ENCODE measurements at regions not wholly inside any gene's neighbourhood (a gene's known extent, or its start where the extent isn't known, plus 50 kb on each side); places are given as distances from the start of the nearest gene placed in this dataset.
"Not testable (repeated sequence)": the region's sequence is repeated elsewhere in the genome, so short reads cannot be mapped to it uniquely, and the experiment has no call there.

- DNase-seq = no peak
These were observed 388.5 kb upstream of the UBE2E3 start for GRCh38 chr2:180591947-180592346.

DNA sequence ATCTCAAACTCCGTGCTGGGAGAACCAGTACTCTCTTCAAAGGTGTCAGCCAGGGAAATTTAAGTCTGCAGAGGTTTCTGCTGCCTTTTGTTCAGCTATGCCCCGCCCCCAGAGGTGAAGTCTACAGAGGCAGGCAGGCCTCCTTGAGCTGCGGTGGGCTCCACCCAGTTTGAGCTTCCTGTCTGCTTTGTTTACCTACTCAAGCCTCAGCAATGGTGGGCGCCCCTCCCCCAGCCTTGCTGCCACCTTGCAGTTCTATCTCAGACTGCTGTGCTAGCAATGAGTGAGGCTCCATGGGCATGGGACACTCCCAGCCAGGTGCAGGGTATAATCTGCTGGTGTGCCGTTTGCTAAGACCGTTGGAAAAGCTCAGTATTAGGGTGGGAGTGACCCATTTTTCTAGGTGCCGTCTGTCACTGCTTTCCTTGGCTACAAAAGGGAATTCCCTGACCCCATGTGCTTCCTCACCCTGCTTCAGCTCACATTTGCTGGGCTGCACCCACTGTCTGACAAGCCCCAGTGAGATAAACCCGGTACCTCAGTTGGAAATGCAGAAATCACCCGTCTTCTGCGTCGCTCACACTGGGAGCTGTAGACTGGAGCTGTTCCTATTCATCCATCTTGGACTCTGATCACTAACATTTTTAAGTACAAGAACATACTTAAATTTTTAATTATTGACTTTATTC is 389.2 kb upstream of the UBE2E3 start:
- DNase-seq = not testable (repeated sequence)

DNA sequence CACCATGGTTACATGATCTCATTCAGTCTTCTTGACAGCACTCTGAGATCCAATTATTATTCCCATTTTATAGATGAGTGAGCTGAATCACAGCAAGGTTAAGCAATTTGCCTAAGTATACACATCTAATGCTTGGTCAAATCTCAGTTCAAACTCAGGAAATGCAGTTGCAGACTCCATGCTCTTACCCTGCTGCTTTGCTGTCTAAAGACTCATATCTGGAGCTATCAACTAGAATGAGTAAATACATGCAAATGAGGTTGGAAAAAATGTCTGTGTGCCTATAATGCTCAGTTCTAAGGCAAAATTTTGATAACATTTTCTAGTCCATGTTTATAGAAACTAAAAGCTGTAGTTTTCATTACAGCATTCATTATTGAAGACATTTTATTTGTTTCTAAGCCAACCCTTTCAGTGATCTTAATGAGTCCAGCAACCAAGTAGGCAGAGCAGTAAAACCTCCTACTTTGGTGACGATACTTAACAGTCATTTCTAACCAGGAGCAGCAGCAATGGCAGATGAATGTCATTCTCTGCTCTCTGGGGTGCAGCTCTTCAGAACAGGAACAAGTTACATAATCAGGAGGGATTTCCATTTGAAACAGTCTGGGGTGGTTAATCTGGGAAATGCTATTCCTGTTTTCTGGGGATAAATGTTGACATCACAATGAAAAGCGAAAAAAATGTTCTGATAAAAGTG is 396.8 kb upstream of the UBE2E3 start:
- DNase-seq = no peak

DNA sequence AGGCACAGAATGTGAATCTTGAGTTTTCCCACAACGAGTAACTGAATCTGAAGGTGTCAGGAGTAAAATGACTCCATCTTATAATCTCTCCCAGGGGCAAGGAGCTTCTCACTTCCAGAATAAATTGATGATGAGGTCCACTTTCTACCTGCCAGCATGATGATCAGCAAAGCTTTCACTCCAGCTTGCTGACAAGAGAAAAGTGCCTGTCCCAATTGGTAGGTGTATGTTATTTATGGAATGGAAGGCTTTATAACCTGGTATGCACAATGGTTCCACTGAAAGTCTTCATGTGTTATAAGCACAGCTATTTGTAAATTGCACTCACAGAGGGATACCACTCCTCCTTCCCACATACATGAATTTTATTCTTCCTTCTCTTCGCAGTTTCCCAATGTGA is 401.0 kb upstream of the UBE2E3 start:
- DNase-seq = no peak

GRCh38 chr2:180578441-180578840 is 402.0 kb upstream of the UBE2E3 start:
- DNase-seq = no peak

- no peak for DNase-seq
These were observed 402.8 kb upstream of the UBE2E3 start for GRCh38 chr2:180577567-180577966.

GRCh38 chr2:180573951-180574350 is 406.5 kb upstream of the UBE2E3 start:
- no peak for DNase-seq

GRCh38 chr2:180572346-180572745 is 408.1 kb upstream of the UBE2E3 start:
- no peak for DNase-seq

- DNase-seq = no peak
These were observed 408.8 kb upstream of the UBE2E3 start for GRCh38 chr2:180571559-180571958.

DNA sequence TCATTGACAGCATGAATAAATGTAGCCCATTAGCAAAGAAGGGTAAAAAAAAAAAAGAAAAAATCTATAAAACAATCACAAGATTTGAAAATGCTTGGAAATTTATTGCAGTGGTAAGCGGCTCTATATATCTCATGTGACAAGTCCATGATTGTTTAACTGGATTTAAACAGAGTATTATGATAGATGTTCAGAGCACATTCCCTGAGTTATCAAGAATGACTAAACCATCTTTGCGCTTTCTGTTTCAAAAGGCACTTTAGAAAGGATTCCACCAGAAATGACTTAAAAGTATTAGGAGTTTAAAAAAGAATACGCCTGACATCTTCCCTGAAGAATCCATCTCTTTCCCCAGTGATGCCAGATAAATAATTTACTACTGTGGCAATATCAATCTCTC is 409.5 kb upstream of the UBE2E3 start:
- no peak for DNase-seq

GRCh38 chr2:180564051-180564450 is 416.4 kb upstream of the UBE2E3 start:
- DNase-seq = no peak

GRCh38 chr2:180562378-180562777 is 418.0 kb upstream of the UBE2E3 start:
- no peak for DNase-seq

GRCh38 chr2:180559771-180560170 is 420.6 kb upstream of the UBE2E3 start:
- no peak for DNase-seq

DNA sequence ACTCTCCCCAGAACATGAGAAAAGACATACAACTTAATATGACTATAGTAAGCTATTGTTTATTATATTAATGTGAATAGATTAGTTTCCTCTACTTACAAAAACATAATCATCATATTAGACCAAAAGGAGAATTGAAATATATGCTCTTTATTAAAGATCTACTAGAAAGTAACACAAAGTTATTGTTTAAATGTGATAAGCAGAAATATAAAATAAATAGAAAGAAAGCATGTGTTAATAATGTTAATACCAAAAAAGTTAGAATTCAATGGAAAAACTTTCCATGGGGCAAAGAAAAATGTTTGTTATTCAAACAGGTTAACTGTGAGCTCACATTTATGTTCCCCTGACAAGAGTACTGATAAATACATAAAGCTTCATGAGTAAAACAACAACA is 421.4 kb upstream of the UBE2E3 start:
- DNase-seq = no peak

GRCh38 chr2:180555391-180555965 is 424.9 kb upstream of the UBE2E3 start:
- DNase-seq = no peak

GRCh38 chr2:180554330-180554729 is 426.1 kb upstream of the UBE2E3 start:
- no peak for DNase-seq

DNA sequence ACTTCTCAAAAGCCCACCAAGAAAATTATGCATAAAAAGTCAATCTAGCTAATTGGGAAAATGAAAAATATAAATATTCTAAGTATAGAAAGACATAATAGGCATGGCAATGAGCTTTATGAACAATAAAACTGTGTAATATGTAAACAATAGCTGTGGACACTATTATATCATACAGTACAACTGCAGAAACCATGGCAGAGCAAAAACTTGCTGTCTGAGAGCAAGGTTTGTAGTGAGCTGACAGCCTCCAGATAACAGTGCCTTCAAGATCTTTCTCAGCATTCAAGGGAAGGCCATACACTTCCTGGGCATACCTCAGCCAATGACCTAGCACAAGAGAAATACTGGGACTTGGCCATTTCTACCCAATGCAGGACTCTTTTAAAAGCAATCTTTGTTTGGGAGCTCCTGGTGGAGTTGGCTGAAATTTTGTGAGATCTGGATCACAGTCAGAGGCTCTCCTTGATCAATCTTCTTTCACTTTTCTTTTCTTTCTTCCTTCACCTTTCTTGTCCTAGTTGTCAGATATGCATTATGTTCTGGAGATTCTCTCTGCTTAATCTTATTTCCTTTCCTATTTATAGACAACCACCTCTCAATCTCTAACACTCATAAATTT is 427.2 kb upstream of the UBE2E3 start:
- no peak for DNase-seq

DNA sequence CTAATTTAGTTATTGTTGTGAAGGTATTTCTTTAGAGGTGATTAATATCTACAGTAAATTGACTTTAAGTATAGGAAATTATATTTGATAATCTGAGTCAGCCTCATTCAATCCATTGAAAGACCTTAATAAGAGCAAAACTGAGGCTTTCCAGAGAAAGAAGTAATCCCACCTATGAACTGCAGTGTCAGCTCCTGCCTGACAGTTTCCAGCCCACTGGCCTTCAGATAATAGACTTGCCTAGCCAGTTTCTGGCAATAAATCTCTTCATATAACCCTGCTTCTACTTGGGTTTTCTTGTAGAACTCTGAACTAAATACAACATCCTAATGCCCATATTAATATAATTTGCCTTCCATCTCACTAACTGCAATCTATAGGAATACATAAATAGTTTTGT is 437.9 kb upstream of the UBE2E3 start:
- no peak for DNase-seq

- no peak for DNase-seq
These were observed 439.6 kb upstream of the UBE2E3 start for GRCh38 chr2:180540761-180541160.

- DNase-seq = no peak
These were observed 440.9 kb upstream of the UBE2E3 start for GRCh38 chr2:180539541-180539940.

DNA sequence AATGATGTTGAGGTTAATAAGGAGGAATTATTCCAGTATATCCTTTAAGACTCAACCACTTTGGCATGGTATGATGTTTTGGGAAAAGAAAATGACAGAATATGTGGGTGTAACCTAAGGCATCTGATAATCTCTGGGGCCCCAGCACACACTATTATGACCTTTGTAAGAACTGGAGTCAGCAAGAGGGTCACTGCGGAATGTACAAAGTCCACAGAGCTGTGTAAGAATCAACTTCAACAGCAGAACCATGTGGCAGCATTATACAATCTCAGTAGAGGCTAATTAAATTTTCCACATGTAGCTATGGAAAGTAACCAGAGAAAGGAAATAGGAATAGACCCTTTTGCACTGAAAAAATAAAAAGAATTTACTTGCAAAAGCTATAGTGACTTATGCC is 445.1 kb upstream of the UBE2E3 start:
- DNase-seq = no peak

- not testable (repeated sequence) for DNase-seq
These were observed 448.6 kb upstream of the UBE2E3 start for GRCh38 chr2:180531787-180532186.

GRCh38 chr2:180524499-180524898 is 455.9 kb upstream of the UBE2E3 start:
- DNase-seq = no peak

Measured in activated CD8-positive, alpha-beta memory T cell treated with anti-CD3 and anti-CD28 coated beads for 24 hours (primary cell).